DMS153 (cell line): ENCODE measurements at regions not wholly inside any gene's neighbourhood (a gene's known extent, or its start where the extent isn't known, plus 50 kb on each side); places are given as distances from the start of the nearest gene placed in this dataset.

Source experiments
- DNase-seq: peaks from one replicate; lab custom pipeline; 2025; lab: John Stamatoyannopoulos, UW

GRCh38 chr3:135310317-135310716 is 515.3 kb downstream of the EPHB1 start:
- DNase-seq = peak; percentile 16

GRCh38 chr3:135311699-135312098 is 516.6 kb downstream of the EPHB1 start:
- DNase-seq = no peak

DNA sequence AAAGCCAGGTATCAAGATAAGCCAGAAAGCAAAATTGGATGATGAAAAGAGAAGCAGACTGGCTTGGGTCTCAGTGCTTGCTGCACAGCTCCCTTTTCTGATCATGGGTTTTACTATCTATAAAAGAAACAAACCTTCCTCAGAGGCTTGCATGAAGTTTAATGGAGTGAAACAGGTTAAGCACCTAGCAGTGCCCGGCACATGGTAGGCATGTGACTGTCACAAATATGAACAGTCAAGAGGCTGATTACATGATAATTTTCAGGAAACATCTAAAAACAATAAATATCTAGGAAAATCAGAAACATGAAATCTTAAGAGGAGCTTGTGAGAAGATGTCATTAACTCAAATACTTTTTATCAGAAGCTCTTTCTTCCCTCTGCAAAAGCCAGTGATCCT is 519.2 kb downstream of the EPHB1 start:
- no peak for DNase-seq

DNA sequence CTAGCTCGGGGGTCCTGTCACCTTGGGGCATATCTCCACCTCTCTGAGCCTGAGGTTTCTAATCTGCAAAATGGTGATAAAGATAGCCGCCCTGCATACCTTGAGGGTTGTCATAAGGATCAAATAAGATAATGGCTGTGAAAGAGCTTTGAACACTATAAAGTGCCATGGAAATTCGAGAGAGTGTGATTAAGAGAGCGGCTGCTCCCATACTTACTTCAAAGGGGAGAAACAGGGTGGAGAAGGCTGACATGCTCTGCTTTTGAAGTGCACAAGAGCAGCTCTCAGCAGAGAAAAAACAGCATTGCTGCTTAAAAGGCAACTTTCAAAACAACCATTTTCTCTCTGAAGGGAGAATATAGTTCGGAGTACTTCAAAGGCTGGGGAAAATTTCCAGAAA is 529.2 kb downstream of the EPHB1 start:
- no peak for DNase-seq

- peak; percentile 70 for DNase-seq
Observed at GRCh38 chr3:135325096-135325495, 530.0 kb downstream of the EPHB1 start.

DNA sequence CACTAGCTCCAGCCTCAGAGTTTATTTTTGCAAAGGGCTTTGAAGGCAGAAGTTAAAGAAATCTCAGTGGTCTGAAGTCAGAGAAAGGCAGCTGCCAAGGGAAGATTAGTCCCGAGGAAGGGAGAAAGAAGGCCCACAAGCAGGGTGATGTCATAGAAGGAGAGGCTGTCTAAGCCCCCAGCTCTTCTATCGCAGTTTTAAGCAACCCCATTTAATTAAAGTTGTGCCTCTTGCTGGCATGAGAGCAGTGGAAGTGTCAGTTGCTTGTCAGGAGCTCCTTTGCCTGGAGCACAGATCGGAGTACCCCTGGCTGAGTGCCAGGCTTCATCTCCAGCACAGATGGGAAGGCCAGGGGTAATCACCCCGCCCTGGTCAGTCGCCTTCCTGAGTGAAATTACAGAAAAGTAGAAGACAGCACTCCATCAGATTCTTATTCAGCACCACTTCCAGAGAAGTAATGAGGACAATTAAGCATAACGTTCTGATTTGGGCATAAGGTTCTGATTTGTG is 530.7 kb downstream of the EPHB1 start:
- no peak for DNase-seq

GRCh38 chr3:135326851-135327250 is 531.8 kb downstream of the EPHB1 start:
- DNase-seq = no peak

GRCh38 chr3:135328036-135328435 is 533.0 kb downstream of the EPHB1 start:
- no peak for DNase-seq

DNA sequence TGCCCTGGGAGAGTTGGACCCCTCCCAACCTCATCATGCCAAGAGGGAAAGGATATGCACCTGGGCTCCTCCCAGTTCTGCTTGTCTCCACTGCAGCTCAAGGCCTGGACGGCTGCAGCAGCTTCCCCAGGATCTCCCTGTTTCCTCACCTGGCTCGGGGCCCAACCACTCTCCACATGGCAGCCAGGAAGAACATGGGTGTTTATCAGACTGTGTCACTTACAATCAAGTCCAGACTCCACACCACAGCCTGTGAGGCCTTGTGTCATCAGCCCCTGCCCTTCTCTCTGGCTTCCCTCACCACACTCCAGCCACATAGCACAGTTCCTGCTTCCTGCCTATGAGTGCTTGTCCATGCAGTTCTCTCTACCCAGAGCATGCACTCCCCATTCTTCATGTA is 534.4 kb downstream of the EPHB1 start:
- peak; percentile 86 for DNase-seq

- no peak for DNase-seq
Observed at GRCh38 chr3:135337192-135337591, 542.1 kb downstream of the EPHB1 start.

- DNase-seq = no peak
Observed at GRCh38 chr3:135348690-135349089, 553.6 kb downstream of the EPHB1 start.

- DNase-seq = no peak
Observed at GRCh38 chr3:135349254-135349948, 554.3 kb downstream of the EPHB1 start.

DNA sequence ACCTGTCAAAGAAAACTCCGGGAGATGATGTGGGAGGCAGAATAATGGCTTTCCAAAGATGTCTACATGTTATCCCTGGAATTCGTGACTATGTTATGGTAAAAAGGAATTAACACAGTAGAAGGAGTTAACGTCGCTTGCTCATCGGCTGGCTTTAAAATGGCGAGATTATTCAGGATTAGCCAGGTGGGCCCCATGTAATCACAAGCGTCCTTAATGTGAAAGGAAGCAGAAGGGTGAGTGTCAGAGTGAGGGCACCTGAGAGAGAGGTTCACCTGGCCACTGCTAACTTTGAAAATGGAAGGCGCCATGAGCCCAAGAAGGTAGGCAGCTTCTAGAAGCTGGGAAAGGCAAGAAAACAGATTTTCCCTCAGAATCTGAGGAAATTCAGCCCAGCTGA is 557.2 kb downstream of the EPHB1 start:
- DNase-seq = no peak

- DNase-seq = no peak
Observed at GRCh38 chr3:135362889-135363288, 567.8 kb downstream of the EPHB1 start.

DNA sequence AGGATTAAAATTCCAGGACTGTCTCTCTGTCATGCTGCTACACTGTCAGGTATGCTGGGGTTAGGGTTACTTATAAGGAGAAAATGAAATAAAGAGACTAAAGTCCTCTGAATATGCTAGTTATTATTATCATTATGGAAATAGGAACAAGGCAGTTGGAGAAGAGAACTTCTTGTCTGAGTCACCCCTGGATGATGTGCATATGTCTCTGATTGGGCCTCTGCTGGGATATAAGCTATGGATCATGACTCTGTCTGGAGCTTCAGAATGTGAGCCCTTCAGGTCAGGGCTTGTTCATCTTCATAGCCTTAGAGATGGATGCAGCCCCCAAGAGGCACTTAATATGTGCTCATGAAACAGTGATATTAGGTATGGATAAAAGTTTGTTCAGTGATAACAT is 569.6 kb downstream of the EPHB1 start:
- DNase-seq = no peak

DNA sequence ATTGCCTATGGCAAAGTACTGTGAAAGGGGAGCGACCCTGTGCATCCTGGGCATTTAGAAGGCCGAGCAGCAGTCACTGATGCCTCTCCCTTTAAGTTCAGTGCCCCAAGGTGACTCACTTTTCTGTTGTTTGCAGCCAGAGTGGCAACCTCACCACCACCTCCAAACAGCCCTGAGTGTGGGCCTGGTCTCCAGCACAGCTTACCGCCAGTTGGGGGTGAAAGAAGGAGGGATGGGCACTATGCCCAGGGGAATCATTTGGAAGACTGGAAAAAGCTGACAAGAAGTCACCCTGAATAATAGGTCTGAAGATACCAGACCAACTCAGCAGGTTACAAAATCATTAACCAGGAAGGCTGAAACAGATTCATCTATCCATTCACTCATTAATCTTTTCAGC is 571.8 kb downstream of the EPHB1 start:
- DNase-seq = no peak

GRCh38 chr3:135368316-135368715 is 573.3 kb downstream of the EPHB1 start:
- no peak for DNase-seq

DNA sequence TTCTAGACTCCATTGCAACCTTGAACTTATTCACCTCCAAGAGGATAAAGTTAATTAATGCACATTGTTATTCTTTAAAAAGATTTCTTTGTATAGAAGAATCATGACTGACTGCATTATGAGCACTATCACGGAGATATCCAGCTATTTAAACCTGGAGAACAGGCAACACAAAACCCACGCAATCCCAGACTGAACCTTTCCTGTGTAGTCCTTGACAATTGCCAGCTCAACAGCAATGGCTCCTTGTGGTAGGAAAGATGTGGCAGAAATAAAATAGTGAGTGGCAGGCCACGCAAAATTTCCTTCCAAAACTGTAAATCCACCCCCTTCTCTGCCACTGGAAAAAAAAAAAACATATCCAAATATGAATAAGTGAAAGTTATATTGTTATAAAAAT is 573.7 kb downstream of the EPHB1 start:
- no peak for DNase-seq

DNA sequence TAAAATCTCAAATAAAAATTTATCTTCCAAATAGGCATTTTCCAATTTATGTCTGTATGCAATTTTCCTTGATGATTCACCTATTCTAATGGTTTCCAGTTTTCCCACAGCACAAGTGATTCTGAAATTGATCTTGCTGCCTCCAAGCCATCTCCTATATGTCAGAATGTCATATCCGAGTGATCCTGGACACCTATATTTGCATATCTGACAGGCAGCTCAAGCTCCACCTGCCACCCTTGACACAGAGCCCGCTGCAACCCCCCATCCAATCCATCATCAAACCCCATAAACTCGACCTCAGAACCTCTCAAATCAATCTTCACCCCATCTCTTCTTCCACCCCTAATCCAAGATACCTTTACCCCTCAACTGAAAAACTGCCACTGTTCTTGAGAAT is 579.5 kb downstream of the EPHB1 start:
- DNase-seq = no peak

- DNase-seq = no peak
Observed at GRCh38 chr3:135382188-135382587, 583.3 kb upstream of the PPP2R3A start.

GRCh38 chr3:135382621-135383020 is 582.9 kb upstream of the PPP2R3A start:
- DNase-seq = no peak

- DNase-seq = no peak
Observed at GRCh38 chr3:135383301-135383700, 582.2 kb upstream of the PPP2R3A start.

- DNase-seq = no peak
Observed at GRCh38 chr3:135392151-135392550, 573.4 kb upstream of the PPP2R3A start.

GRCh38 chr3:135393159-135393558 is 572.4 kb upstream of the PPP2R3A start:
- DNase-seq = no peak
